NCI-H2171 treated with DMSO at 0.1 percent for 48 hours (cell line): ENCODE measurements at regions not wholly inside any gene's neighbourhood (a gene's known extent, or its start where the extent isn't known, plus 50 kb on each side); places are given as distances from the start of the nearest gene placed in this dataset.
A peak's percentile ranks its signal among the peaks of the same experiment; 100 is the strongest.
"Not testable (repeated sequence)": the region's sequence is repeated elsewhere in the genome, so short reads cannot be mapped to it uniquely, and the experiment has no call there.

Experiments
- DNase-seq: peaks from one replicate; lab custom pipeline; 2025; lab: John Stamatoyannopoulos, UW

DNA sequence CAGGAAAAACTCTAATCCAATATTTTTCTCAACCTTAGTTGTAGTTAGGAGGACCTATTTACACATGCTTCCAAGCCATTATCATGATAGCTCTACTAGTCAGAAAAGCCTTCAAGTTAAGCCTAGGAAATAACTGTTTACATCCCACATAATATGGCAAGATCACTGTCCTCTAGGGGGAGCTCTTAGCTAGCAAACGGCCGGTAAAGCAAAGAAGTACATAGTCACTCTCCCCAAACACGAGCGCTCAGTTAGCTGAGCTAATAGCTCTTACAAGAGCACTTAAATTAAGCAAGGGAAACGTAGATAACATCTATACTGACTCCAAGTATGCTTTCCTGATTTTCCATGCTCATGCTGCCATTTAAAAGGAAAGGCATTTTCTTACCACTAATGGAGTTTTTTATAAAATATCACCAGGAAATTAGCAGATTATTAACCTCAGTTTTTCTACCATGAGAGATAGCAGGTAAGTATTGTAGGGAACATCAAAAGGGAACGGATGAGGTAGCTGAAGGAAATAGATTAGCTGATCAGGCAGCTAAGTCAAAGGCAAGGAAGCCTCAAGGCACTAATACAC is 100.6 kb upstream of the PABPC3 start:
- peak; percentile 76 for DNase-seq

DNA sequence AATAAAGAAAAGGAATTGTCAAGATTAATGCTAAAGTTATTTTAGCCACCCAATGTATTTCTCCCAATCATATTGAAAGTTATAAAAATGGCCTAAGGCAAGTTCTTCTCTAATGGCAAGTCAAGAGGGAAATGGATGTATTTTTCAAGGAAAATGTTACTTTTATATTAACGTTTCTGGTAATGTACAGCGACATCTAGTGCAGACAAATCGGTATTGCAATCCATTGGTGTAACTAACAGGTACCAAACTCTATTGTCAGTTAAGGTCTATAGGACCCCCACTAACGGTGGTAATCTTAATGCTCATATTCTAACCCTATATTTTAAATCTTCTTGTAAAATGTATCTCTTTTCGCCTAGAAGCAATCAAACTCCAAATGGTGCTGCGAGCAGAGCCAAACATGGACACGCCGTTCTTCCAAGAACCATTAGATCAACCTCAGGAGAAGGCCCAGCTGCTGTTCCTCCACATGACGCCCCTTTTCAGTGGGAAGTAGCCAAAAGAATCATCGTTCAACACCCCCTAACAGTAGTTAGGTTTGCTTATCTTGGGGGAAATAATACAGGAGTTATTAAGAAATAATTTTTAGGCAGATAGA is 98.5 kb upstream of the PABPC3 start:
- DNase-seq, result peak; percentile 30

DNA sequence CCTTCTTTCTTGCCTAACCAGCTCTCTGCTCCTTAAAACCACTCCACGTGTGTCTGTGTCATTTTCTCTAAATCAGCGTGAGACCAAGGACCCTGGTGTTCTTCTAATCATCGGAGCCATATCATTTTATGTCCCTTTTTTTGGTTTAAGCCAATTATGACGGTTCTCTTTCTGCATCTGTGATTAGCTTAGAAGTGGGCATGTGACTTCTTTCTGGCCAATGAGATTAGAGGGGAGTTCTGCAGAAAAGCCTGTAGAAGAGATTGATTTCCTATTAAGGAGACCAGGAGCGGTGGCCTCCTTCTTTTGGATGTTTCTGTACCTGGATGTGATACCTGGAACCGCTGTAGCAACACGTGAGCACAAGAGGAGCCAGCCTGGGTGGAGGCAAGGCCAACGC is 97.5 kb upstream of the PABPC3 start:
- DNase-seq, result no peak

DNA sequence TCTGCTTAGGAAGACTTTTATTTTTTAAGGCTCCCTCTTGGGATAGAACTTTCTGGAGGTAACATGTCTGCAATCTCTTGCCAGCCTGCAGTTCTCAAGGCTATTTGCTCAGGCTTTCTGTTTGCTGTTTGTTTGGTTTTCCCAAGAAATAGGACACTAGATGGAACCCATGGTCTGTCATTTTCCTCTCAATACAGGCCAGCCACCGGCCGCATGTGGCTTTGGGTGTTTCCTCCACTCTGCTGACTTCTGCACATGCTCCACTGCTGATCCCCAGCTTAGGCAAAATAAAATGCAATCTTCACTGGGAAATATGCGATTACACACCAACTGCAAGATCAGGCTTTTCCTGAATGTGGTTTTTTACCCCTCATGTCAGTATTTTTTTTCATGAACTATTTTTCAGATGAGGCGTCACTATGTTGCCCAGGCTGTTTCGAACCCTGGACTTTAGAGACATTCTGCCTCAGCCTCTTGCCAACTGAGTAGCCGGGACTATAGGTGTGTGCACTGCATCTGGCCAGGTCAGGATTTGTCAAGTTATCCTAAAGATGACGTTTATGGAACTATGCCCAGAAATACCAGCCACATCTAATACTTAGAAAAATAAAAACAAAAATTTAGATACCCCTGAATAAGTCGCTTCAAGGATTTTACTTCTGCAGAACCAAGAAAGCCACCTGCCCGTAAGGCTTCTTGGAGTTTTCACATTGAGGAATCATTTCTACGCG is 94.3 kb upstream of the PABPC3 start:
- no peak for DNase-seq

DNA sequence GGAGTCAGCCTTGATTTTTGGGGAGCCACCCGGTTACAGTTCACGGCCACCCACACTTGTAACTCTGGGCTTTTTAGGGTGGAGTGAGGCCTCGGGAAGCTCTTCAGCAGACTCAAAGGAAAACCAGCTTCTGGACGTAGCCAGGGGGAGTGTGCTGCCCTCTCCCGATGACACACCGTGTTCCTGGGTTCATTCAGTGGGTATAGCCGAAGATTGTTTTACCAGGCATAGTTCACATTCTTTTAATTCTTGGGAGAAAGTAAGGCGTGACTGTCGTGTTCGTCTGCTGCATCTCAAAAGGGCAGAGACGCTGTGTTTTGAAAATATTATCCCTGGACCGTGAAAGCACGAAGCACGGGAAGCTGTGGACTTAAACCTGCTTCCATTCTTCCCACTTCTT is 93.6 kb upstream of the PABPC3 start:
- not testable (repeated sequence) for DNase-seq

DNA sequence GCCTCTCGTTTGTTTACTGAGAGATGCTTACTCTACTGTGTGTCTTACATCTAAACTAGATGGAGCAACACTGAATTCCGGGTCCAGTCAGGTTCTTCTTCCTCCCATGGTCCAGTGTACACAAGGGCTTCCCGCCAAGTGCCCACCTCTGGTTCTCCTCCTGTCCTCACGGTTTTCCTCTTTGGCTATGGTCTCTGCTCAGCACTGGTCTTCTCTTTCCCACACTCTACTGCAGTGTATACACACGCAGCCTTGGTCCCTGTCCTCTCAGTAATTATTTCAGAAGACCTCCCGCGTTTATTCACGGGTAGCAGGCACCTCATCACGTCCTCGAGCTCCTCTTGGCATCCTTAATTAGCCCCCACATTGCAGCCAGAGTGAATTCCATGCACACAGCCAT is 91.4 kb upstream of the PABPC3 start:
- DNase-seq, result not testable (repeated sequence)

DNA sequence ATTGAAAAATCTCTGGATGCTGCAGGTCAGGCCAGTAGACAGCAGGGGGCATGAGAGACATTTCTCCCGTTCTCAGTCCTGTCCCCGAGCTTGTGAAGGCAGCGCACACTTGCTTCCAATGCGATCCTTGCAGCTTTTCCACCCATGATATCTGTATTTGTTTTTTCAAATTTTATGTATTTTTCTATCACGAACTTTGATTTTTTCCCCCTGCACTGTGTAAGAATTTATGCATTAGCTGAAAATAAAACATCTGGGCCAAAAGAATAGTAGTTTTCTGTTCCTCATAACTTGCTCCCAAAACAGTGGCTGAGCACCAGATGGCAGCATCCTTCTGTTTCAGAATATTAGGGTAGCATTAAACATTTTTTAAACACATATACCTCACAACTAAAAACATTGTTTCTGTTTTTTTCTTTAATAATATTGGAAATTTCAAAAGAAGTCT is 90.9 kb upstream of the PABPC3 start:
- DNase-seq, result peak; percentile 30

DNA sequence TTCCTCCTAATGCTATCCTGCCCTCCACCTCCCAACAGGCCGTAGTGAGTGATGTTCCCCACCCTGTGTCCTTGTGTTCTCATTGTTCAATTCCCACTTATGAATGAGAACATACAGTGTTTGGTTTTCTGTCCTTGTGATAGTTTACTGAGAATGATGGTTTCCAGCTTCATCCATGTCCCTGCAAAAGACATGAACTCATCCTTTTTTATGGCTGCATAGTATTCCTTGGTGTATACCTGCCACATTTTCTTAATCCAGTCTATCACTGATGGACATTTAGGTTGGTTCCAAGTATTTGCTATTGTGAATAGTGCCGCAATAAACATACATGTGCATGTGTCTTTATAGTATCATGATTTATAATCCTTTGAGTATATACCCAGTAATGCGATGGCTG is 88.5 kb upstream of the PABPC3 start:
- DNase-seq, result not testable (repeated sequence)

DNA sequence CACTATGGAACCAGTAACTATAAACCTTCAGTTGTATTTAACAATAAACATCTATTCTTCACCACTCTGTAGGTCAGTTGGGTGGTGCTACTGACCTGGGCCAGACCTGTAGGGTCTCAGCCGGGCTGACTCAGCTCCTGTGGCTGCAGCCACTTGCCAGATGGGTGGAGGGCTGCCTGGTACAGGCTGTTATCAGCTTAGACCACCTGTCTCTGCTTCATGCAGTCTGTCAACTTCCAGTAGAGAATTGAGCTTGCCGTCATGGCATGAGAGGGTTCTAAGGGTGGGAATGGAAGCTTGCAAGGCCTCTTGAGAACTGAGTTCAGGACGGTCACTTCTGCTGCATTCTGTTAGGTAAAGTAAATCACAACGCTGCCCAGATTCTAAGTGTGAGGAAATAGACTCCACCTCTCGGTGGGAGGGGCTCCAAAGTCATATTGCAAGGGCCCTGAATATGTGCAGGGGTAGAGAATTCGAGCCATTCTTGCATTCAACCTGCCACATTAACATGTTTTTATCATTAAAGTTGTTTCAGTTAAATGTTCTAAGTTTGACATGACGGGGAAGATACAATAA is 81.5 kb upstream of the PABPC3 start:
- peak; percentile 22 for DNase-seq

DNA sequence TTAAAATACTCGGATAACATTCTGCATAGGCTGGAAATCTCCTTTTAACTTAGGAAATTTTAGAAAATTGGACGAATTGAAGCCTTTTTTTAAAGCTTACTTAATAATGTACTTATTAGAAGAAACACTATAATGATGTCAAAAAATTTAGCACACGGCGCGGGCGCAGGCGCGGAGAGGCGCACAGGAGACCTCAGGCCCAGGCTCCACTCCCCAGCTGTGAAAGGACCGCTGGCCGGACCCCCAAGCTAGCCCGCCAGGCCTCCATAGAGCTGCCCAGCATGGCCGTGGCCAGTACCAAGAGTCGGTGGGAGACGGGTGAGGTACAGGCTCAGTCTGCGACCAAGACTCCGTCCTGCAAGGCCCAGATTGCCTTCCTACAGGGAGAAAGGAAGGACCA is 78.8 kb upstream of the PABPC3 start:
- DNase-seq, result not testable (repeated sequence)

DNA sequence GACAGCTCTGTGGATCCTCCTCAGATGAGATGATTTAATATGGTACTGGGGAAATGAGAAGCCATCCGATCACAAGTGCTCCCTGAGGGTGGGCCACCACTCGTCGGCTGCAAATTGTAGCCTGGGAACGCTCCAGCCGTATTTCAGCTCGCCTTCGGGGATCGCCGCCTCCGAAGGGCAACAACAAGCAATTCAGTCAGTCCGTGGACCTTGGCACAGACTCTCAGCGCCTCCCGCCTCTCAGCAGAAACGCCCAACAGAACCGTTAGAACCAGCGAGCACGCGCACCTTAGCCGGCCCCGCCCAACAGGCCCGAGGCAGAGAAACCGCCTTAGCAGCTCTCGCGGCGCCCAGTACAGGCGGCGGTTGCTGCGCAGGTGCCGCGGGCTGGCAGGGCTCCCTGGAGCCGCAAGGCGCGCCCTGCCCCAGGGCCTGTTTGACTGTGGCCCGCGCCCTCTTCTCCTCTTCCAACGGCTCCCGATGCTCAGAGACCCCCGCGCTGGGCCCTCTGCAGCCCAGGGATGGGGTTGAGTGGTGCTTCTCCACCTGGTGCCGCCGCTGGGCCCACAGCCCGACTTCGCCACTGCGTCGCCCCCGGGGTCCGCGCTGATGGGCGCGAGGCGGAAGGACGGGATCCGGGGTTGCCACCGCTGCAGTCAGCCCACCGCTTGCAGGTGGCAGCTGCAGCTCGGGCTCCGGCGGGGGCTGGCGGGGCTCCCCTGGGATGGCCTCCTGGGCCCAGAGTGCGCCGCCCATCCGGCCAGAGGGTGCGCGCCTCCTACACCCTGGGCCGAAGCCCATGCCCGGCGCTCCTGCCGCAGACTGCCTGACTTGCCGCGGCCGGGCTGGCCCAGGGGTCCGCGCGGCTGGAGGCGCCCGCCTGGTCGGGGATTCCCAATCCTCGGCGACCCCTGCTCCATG is 77.9 kb upstream of the PABPC3 start:
- DNase-seq, result peak; percentile 52

DNA sequence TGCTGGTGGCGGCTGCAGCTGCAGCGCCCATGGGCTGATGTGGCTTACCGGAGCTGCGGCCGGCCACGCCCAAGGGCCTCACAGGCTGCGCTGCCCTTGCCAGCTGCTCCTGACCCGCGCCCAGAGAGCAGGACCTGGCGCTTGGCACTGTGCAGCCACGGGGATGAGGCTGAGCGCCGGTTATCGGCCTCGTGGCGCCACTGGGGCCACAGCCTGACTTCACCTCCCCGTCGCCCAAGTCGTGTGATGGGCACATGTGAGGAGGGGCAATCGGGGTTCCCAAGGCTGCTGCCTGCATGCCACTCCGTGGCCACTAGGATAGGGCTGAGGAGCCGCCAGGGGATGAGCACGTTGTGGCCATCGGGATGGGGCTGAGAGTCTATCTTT is 77.2 kb upstream of the PABPC3 start:
- no peak for DNase-seq

DNA sequence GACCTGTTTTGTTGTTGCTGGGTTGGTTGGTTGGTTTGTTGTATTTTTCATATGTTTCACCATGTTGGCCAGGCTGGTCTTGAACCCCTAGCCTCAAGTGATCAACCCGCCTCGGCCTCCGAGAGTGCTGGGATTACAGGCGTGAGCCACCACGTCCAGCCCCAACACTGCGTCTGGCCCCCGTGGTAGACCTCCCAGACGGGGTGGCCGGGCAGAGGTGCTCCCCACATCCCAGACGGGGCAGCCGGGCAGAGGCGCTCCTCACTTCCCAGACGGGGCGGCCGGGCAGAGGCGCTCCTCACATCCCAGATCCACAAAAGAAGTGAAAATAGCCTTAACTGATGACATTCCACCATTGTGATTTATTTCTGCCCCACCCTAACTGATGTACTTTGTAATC is 76.2 kb upstream of the PABPC3 start:
- DNase-seq, result not testable (repeated sequence)

DNA sequence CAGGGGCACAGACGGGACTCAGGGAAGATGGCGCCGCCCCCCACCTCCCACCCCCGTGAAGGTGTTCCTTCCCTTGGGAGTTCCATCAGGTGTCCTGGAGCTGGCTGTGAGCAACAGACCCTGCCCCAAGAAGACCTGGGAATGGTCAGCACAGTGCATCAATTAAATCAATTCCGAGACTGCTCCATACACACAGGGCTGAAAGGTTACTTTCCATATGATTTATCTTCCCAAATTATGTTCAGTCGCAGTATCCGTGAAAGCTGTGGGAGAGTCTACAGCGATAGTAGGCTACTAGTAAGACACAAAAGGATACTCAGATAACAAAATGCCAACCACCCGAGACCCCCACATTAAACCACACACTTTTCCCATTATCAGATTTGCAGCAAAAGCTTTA is 71.8 kb upstream of the PABPC3 start:
- DNase-seq, result no peak

DNA sequence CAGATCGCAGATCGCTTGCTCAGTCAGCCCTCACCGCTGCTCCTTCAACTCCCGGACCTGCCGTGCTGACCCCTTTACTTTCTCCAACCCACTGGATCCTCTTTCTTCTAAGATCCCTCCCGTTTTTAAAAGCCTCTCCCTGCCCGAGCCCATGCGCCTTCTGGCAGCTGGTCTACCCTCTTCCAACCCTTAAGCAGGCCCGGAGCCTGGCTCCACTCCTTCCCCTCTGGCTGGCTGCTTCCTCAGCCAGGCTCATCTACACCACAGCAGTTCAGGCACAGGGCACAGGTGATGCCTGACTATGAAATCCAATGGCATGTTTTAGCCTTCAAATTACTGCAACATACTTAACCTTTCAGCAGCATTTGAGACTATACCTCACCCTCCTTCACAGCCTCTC is 63.8 kb upstream of the PABPC3 start:
- DNase-seq, result no peak

DNA sequence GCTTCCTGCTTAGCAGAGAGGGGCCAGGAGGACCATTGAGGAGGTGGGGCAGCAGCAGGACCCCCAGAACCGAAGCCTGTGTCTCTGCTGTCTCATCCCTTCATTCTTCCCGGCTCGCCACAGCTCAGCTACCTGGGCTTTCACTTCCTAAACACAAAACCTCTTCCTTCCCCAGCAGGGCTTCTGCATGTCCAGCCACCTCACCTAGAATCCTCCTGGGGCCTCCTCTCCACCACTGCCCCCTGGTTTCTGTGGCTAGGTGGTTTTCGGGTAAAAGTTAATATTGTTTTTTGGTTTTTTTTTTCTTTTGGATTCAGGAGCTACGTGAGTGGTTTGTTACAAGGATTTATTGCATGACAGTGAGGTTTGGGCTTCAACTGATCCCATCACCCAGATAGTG is 61.8 kb upstream of the PABPC3 start:
- no peak for DNase-seq

DNA sequence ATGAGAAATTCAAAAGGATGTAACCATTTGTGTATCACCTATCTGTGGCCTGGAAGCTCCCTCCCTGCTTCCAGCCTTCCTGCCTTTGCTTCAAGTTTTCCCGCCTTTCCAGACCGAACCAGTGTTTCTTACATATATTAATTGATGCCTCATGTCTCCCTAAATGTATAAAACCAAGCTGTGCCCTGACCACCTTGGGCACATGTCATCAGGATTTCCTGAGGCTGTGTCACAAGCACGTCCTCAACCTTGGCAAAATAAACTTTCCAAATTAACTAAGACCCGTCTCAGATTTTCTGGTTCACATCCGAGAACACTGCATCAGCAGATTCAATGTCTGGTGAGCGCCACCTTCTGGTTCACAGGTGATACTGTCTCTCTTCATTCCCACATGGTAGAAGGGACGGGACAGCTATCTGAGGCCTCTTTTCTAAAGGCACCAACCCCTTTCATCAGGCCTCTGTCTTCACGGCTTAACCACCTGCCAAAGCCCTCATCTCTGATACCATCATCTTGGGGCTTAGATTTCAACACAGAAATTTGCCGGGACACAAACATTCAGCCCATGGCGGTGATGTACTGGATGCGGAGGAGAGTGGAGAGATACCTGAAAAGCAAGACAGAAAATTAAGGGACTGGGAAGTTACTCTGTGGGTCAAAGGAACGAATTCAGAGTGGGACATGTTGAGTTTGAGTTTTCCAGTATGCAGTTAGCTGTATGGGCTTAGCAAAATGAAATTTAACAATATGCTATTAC is 58.7 kb upstream of the PABPC3 start:
- DNase-seq, result peak; percentile 14

DNA sequence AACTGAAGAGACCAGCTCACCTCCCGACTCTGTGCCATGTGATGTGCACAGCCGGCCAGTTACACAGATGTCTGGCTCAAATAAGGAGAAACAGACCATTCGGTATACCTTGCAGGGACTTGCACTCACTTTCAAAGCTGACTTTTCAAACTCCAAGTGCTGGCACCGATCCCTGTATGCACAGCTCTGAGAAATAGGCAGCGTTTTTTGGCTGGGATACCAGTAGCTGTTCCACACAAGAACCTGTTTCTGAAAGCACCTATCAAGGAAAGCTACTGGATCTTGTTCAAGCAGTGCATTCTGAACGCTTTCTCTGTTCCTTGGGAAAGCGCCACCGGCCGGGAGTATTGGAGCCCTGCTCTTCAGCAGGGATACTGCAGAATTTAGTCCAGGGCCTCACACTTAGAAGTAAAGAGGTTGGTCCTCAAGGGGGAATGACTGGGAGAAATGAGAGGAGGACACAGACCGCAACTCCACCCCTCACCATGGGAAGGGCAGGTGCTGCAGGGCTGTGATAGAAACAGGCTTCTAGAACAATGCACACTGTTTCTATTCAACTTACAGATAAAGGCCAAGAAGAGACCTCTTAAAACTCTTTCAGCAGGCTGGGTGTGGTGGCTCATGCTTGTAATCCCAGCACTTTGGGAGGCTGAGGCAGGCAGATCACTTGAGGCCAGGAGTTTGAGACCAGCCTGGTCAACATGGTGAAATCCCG is 53.6 kb upstream of the PABPC3 start:
- no peak for DNase-seq

DNA sequence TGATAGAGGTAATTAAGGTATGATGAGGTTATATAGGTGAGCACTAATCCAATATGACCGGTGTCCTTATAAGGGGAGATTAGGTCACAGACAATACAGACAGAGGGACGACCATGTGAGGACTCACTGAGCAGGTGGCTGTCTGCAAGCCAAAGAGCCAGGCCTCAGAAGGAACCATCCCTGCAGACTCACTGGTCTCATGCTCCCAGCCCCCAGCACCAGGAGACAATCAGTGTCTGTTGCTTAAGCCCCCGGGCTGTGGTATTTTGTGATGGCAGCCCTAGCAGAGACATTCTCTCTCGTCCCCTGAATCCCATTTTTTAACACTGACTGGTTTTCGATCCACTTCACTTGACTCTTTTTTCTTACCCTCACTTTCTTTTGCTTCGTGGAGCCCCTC is 51.9 kb upstream of the PABPC3 start:
- DNase-seq, result no peak
